Testis (tissue), 2 donors: ENCODE measurements at regions not wholly inside any gene's neighbourhood (a gene's known extent, or its start where the extent isn't known, plus 50 kb on each side); places are given as distances from the start of the nearest gene placed in this dataset.
"Not testable (repeated sequence)": the region's sequence is repeated elsewhere in the genome, so short reads cannot be mapped to it uniquely, and the experiment has no call there.

Source experiments
- DNase-seq: peaks from one replicate; pipeline ENCODE4 v3.0.0-alpha.2; 2019
- H3K27ac ChIP-seq, 2 donors: fragments of 200-600 bp; sonication (generic); one replicate each; pipeline ENCODE4 v1.5.1; 2019
- H3K27me3 ChIP-seq: fragments of 200-600 bp; sonication (generic); one replicate; pipeline ENCODE4 v1.5.1; 2019
- H3K36me3 ChIP-seq: fragments of 200-600 bp; sonication (generic); one replicate; pipeline ENCODE4 v1.5.1; 2017; ENCODE audit warnings: low read depth; ENCODE audit errors: missing control alignments
- H3K4me1 ChIP-seq: fragments of 200-600 bp; sonication (generic); one replicate; pipeline ENCODE4 v1.5.1; 2019
- H3K4me3 ChIP-seq, 2 donors: fragments of 200-600 bp; sonication (generic); one replicate each; pipeline ENCODE4 v1.5.1; 2017 to 2019
- H3K9me3 ChIP-seq: fragments of 200-600 bp; sonication (generic); one replicate; pipeline ENCODE4 v1.5.1; 2017
- CTCF ChIP-seq, 3 experiments: fragments of 450-650 bp in 2 of 3; fragments of 200-600 bp in 1 of 3; sonication (generic) in 1 of 3; IDR thresholded peaks; one replicate each; pipeline ENCODE4 v1.5.1; 2016 to 2019; ENCODE audit warnings: antibody characterized with exemption in 3 of 3, mild to moderate bottlenecking in 2 of 3, moderate library complexity in 1 of 3
- POLR2A ChIP-seq: fragments of 450-650 bp; IDR thresholded peaks from one replicate; pipeline ENCODE4 v1.6.1; 2017; ENCODE audit warnings: antibody characterized with exemption, mild to moderate bottlenecking, moderate library complexity
- WGBS, 2 donors: methylation state at CpG; one replicate each; pipeline ENCODE4 v1.1.5; 2018; 5-methylcytosine and 5-hydroxymethylcytosine counted together
- intact Hi-C: fragments of 100-400 bp; cut with DNase I; formaldehyde crosslinking; loops from one replicate; pipeline ENCODE4 v1.15.1; 2023; ENCODE audit warnings: low total_unique reads

- Histone ChIP-seq H3K27me3 (no peaks in the 10 kb centered on the region), H3K4me3 (no peak overlapping the region), H3K27ac (no peak overlapping the region), H3K9me3 (no peaks in the 10 kb centered on the region), H3K36me3 (no peaks in the 10 kb centered on the region), H3K4me1 (no peaks in the 10 kb centered on the region)
- no peak for DNase-seq
- WGBS, 2 donors, result 70 to 81% methylated on average over 4 of the region's 4 CpGs
- no peak for TF ChIP-seq CTCF (IDR thresholded peaks at IDR 0.05)
- no peak for TF ChIP-seq POLR2A
- intact Hi-C loops, result no loop called here
Measured at GRCh38 chr6:68032217-68032616, 602.9 kb upstream of the ADGRB3 start.

- Histone ChIP-seq H3K36me3 (no peaks in the 10 kb centered on the region), H3K9me3 (no peaks in the 10 kb centered on the region), H3K4me1 (no peaks in the 10 kb centered on the region), H3K4me3 (no peak overlapping the region), H3K27me3 (no peaks in the 10 kb centered on the region), H3K27ac (no peak overlapping the region)
- no peak for DNase-seq
- TF ChIP-seq CTCF (IDR thresholded peaks at IDR 0.05) (no peak), POLR2A (no peak)
- WGBS, 2 donors, result 78 to 80% methylated on average over 1 of the region's 1 CpG
- intact Hi-C loops, result no loop called here
Measured at GRCh38 chr6:68031054-68031453, 604.0 kb upstream of the ADGRB3 start.

GRCh38 chr6:68026483-68026882, 608.6 kb upstream of the ADGRB3 start:
- no peaks in the 10 kb centered on the region for H3K27me3 ChIP-seq
- intact Hi-C loops, result no loop called here
- no peaks in the 10 kb centered on the region for H3K36me3 ChIP-seq
- H3K9me3 ChIP-seq, result no peaks in the 10 kb centered on the region
- TF ChIP-seq POLR2A (no peak), CTCF (IDR thresholded peaks at IDR 0.05) (no peak)
- no peak for DNase-seq
- no peak overlapping the region for H3K4me3 ChIP-seq
- 90 to 91% methylated on average over 3 of the region's 3 CpGs for WGBS, 2 donors
- no peak overlapping the region for H3K27ac ChIP-seq
- H3K4me1 ChIP-seq, result no peaks in the 10 kb centered on the region

GRCh38 chr6:68025764-68026163, 609.3 kb upstream of the ADGRB3 start:
- TF ChIP-seq POLR2A (no peak), CTCF (IDR thresholded peaks at IDR 0.05) (no peak)

GRCh38 chr6:68024570-68025269, 610.4 kb upstream of the ADGRB3 start:
- intact Hi-C loops, result no loop called here
- H3K4me1 ChIP-seq, result no peaks in the 10 kb centered on the region
- H3K27me3 ChIP-seq, result no peaks in the 10 kb centered on the region
- H3K9me3 ChIP-seq, result no peaks in the 10 kb centered on the region
- H3K27ac ChIP-seq, result no peak overlapping the region
- H3K36me3 ChIP-seq, result no peaks in the 10 kb centered on the region
- no peak overlapping the region for H3K4me3 ChIP-seq
- no peak for DNase-seq
- WGBS, 2 donors, result 74 to 96% methylated on average over 5 of the region's 5 CpGs
- no peak for TF ChIP-seq POLR2A

More at GRCh38 chr6:68025764-68026163, 609.3 kb upstream of the ADGRB3 start:
- Histone ChIP-seq H3K4me1 (no peaks in the 10 kb centered on the region), H3K36me3 (no peaks in the 10 kb centered on the region), H3K27ac (no peak overlapping the region), H3K27me3 (no peaks in the 10 kb centered on the region), H3K9me3 (no peaks in the 10 kb centered on the region), H3K4me3 (no peak overlapping the region)
- no peak for DNase-seq
- 61 to 70% methylated on average over 3 of the region's 3 CpGs for WGBS, 2 donors
- intact Hi-C loops, result no loop called here

- H3K27ac ChIP-seq, DNase-seq, H3K4me1 ChIP-seq, H3K36me3 ChIP-seq, intact Hi-C loops, H3K4me3 ChIP-seq, H3K9me3 ChIP-seq, H3K27me3 ChIP-seq: not testable (repeated sequence)
- 0 to 90% methylated on average over 1 of the region's 1 CpG for WGBS, 2 donors
Measured at GRCh38 chr6:68022968-68023367, 612.1 kb upstream of the ADGRB3 start.
